ENCODE measurements at regions not wholly inside any gene's neighbourhood (a gene's known extent, or its start where the extent isn't known, plus 50 kb on each side); places are given as distances from the start of the nearest gene placed in this dataset.

DNA sequence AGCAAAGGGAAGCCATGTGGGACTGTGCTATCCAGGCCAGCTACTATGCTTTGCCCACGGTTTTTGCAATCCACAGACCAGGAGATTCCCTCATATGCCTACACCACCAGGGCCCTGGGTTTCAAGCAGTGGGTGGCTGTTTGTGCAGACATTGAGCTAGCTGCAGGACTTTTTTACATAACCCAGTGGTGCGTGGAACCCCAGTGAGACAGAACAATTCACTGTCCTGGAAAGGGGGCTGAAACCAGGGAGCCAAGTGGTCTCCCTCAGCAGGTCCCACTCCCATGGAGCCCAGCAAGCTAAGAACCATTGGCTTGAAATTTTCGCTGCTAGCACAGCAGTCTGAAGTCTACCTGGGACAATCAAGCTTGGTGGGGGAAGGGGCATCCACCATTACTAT lies 959.9 kb downstream of the FSTL5 start:
- H3K9me3 ChIP-seq (ENCODE audit: control insufficient read depth, low read length) = peaks cover 1% of the 10 kb centered on the region
- DNase-seq (no peak), ATAC-seq (ENCODE audit: low FRiP score) (no peak)
- H3K36me3 ChIP-seq (ENCODE audit: control insufficient read depth in 1 of 2, insufficient read depth in 2 of 2, low read length in 1 of 2) = no peaks in the 10 kb centered on the region
- no peaks in the 10 kb centered on the region for H3K27me3 ChIP-seq (ENCODE audit: control insufficient read depth in 1 of 2, insufficient read depth in 2 of 2, low read length in 1 of 2)
- 85 to 86% methylated on average over 3 of the region's 3 CpGs for WGBS, 2 donors
- H3K27ac ChIP-seq (ENCODE audit: low read depth in 1 of 2, low read length in 2 of 2) = no peak overlapping the region
- H3K4me3 ChIP-seq (ENCODE audit: low read length in 2 of 2) = no peak overlapping the region
- H3K4me1 ChIP-seq (ENCODE audit: control insufficient read depth in 1 of 2, insufficient read depth in 2 of 2, low read length in 2 of 2) = no peaks in the 10 kb centered on the region
- intact Hi-C loops (cut with DNase I) = no loop called here

DNA sequence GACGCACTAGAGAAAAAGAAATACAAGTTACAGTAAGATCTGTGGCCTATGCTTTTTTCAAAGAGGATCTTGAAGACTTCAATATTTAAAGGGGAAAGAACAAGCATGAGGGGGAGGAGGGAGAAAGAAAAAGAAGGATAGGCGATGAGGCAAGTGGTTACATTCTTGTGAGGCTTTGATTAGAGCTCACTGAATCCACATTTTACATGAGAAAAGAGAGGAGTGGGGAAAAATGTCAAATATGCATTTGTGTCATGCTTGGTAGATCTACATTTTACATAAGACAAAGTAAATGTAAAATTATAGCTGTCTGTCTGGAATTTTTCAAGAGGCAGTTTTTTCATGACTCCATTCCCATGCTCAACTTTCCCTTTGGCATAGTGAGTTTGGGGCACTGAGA lies 965.9 kb downstream of the FSTL5 start:
- DNase-seq = no peak
- H3K4me1 ChIP-seq (ENCODE audit: control insufficient read depth in 1 of 2, insufficient read depth in 2 of 2, low read length in 2 of 2) = no peaks in the 10 kb centered on the region
- H3K4me3 ChIP-seq (ENCODE audit: low read length in 2 of 2) = no peak overlapping the region
- no peaks in the 10 kb centered on the region for H3K27me3 ChIP-seq (ENCODE audit: control insufficient read depth in 1 of 2, insufficient read depth in 2 of 2, low read length in 1 of 2)
- no peak for ATAC-seq (ENCODE audit: low FRiP score)
- H3K9me3 ChIP-seq (ENCODE audit: control insufficient read depth, low read length) = no peaks in the 10 kb centered on the region
- no peaks in the 10 kb centered on the region for H3K36me3 ChIP-seq (ENCODE audit: control insufficient read depth in 1 of 2, insufficient read depth in 2 of 2, low read length in 1 of 2)
- H3K27ac ChIP-seq (ENCODE audit: low read depth in 1 of 2, low read length in 2 of 2) = no peak overlapping the region
- WGBS, 2 donors = 37 to 43% methylated on average over 2 of the region's 2 CpGs
- intact Hi-C loops (cut with DNase I) = no loop called here

DNA sequence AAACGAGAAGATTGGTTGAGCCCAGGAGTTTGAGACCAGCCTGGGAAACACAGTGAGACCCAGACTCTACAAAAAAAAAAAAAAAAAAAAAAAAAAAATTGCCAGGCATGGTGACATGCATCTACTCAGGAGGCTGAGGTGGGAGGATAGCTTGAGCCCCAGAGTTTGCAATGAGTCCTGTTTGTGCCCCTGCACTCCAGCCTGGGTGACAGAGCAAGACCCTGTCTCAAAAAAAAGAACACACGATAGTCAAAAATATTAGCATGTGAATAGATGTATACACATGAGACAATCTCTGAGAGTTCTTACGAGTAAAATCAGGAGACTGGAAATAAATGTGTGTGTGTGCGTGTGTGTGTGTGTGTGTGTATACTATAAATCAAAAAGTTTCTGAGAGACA lies 966.3 kb downstream of the FSTL5 start:
- Histone ChIP-seq H3K27me3 (ENCODE audit: control insufficient read depth in 1 of 2, insufficient read depth in 2 of 2, low read length in 1 of 2) (no peaks in the 10 kb centered on the region), H3K27ac (ENCODE audit: low read depth in 1 of 2, low read length in 2 of 2) (no peak overlapping the region), H3K4me3 (ENCODE audit: low read length in 2 of 2) (no peak overlapping the region), H3K9me3 (ENCODE audit: control insufficient read depth, low read length) (no peaks in the 10 kb centered on the region), H3K4me1 (ENCODE audit: control insufficient read depth in 1 of 2, insufficient read depth in 2 of 2, low read length in 2 of 2) (no peaks in the 10 kb centered on the region), H3K36me3 (ENCODE audit: control insufficient read depth in 1 of 2, insufficient read depth in 2 of 2, low read length in 1 of 2) (no peaks in the 10 kb centered on the region)
- no peak for DNase-seq
- ATAC-seq (ENCODE audit: low FRiP score) = no peak
- intact Hi-C loops (cut with DNase I) = no loop called here
- 50 to 65% methylated on average over 4 of the region's 4 CpGs for WGBS, 2 donors

DNA sequence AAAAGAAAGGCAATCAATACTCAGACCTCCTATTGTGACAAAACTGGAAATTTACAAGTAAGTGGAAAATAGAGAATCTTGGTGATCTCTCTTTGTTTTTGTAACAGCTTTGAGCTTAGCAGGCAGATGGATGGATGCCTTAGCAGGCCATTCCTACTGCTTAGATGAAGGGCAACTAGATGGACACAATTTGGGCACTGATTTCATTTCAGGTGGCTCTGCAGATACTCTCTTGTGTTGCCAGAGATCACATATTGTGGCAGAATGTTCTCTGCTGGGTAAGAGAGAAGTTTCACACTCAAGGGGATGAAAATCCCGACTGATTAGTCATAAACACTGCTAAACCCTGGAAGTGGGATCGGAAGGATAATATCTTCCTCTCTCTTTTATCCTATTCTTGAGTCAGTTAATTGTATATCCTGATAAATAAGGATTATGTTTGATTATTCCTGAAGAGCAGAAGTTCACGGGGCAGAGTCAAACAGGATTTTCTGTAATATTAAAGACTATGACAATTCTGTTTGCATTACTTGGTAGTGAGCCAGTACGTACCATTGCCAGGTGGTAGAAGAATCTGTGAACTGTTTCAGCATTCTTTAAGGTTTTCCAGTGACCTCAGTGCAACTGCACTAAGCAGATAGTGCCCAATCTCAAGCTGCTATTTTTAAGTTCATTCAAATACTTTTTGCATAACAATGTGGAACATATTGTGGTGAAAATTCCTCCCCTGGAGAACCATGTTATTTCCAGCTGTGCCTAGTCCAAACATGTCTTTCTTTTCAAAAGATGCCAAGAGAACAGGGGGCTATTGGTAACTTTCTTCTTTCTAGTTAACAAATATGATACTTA lies 974.3 kb downstream of the FSTL5 start:
- no peaks in the 10 kb centered on the region for H3K27me3 ChIP-seq (ENCODE audit: control insufficient read depth in 1 of 2, insufficient read depth in 2 of 2, low read length in 1 of 2)
- no peak overlapping the region for H3K27ac ChIP-seq (ENCODE audit: low read depth in 1 of 2, low read length in 2 of 2)
- no peaks in the 10 kb centered on the region for H3K36me3 ChIP-seq (ENCODE audit: control insufficient read depth in 1 of 2, insufficient read depth in 2 of 2, low read length in 1 of 2)
- H3K4me1 ChIP-seq (ENCODE audit: control insufficient read depth in 1 of 2, insufficient read depth in 2 of 2, low read length in 2 of 2) = no peaks in the 10 kb centered on the region
- ATAC-seq (ENCODE audit: low FRiP score) (no peak), DNase-seq (no peak)
- H3K9me3 ChIP-seq (ENCODE audit: control insufficient read depth, low read length) = no peaks in the 10 kb centered on the region
- H3K4me3 ChIP-seq (ENCODE audit: low read length in 2 of 2) = no peak overlapping the region
- 41 to 43% methylated on average over 4 of the region's 4 CpGs for WGBS, 2 donors
- intact Hi-C loops (cut with DNase I) = no loop called here

DNA sequence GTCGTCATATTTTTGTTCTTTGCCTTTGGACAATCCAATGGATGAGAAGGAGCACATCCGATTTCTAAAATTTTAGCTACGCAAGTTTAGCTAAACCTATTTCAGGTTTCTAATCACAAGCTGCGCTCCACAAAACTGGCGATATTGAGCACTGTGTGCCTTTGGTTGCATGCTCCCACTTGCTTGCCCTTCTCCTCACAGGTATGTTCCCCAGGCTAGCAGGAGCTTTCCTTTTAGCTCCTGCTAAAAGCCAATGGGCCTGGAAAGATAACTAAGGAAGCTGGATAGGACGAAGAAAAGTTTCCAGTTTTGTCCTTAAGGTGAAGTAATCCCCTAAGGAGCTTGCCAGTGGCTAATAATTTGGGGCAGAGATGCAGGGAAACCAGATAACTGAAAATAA lies 975.2 kb downstream of the FSTL5 start:
- intact Hi-C loops (cut with DNase I) = no loop called here
- Histone ChIP-seq H3K4me3 (ENCODE audit: low read length in 2 of 2) (no peak overlapping the region), H3K4me1 (ENCODE audit: control insufficient read depth in 1 of 2, insufficient read depth in 2 of 2, low read length in 2 of 2) (no peaks in the 10 kb centered on the region), H3K36me3 (ENCODE audit: control insufficient read depth in 1 of 2, insufficient read depth in 2 of 2, low read length in 1 of 2) (no peaks in the 10 kb centered on the region), H3K27ac (ENCODE audit: low read depth in 1 of 2, low read length in 2 of 2) (no peak overlapping the region), H3K9me3 (ENCODE audit: control insufficient read depth, low read length) (no peaks in the 10 kb centered on the region), H3K27me3 (ENCODE audit: control insufficient read depth in 1 of 2, insufficient read depth in 2 of 2, low read length in 1 of 2) (no peaks in the 10 kb centered on the region)
- DNase-seq (no peak), ATAC-seq (ENCODE audit: low FRiP score) (no peak)
- WGBS, 2 donors = 87 to 90% methylated on average over 6 of the region's 6 CpGs

DNA sequence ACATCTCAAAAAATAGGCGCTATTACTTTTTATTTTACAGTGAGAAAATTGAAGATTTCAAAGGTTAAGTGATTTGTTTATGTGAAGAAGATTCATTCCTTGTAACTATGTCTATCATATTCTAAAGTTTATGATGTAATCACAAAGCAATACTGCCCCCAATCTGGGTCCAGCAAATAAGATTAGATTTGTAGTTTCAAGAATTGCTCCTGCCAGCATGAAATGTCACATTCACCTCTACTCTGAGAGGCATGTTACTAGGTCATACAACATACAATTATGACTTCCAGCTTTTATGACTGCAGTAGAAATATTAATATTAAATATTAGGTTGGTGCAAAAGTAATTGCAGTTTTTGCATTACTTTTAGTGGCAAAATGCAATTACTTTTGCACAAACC lies 976.2 kb downstream of the FSTL5 start:
- no peaks in the 10 kb centered on the region for H3K27me3 ChIP-seq (ENCODE audit: control insufficient read depth in 1 of 2, insufficient read depth in 2 of 2, low read length in 1 of 2)
- no peak for ATAC-seq (ENCODE audit: low FRiP score)
- intact Hi-C loops (cut with DNase I) = no loop called here
- no peak overlapping the region for H3K27ac ChIP-seq (ENCODE audit: low read depth in 1 of 2, low read length in 2 of 2)
- no peaks in the 10 kb centered on the region for H3K36me3 ChIP-seq (ENCODE audit: control insufficient read depth in 1 of 2, insufficient read depth in 2 of 2, low read length in 1 of 2)
- H3K9me3 ChIP-seq (ENCODE audit: control insufficient read depth, low read length) = no peaks in the 10 kb centered on the region
- no peaks in the 10 kb centered on the region for H3K4me1 ChIP-seq (ENCODE audit: control insufficient read depth in 1 of 2, insufficient read depth in 2 of 2, low read length in 2 of 2)
- WGBS, 2 donors = 91 to 95% methylated on average over 1 of the region's 1 CpG
- DNase-seq = no peak
- H3K4me3 ChIP-seq (ENCODE audit: low read length in 2 of 2) = no peak overlapping the region

DNA sequence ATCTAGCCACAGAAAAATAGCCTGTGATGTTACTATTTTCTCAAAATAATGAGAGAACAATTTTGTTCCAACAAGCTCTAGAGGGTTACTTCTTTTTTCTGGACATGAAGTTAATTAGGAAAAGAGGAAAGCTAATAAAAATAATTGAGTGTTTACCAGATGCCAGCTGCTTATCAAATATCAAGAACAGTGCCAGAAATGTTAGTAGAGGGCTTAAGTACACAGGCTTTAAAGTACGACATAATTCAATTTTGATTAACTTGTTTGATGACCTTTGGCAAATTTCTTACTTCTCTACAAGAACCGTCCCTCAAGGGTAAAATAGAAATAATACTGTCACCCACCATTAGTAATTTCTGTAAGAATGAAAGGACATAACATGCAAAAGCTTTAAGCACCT lies 977.0 kb downstream of the FSTL5 start:
- DNase-seq (no peak), ATAC-seq (ENCODE audit: low FRiP score) (no peak)
- Histone ChIP-seq H3K27me3 (ENCODE audit: control insufficient read depth in 1 of 2, insufficient read depth in 2 of 2, low read length in 1 of 2) (no peaks in the 10 kb centered on the region), H3K9me3 (ENCODE audit: control insufficient read depth, low read length) (no peaks in the 10 kb centered on the region), H3K36me3 (ENCODE audit: control insufficient read depth in 1 of 2, insufficient read depth in 2 of 2, low read length in 1 of 2) (no peaks in the 10 kb centered on the region), H3K4me1 (ENCODE audit: control insufficient read depth in 1 of 2, insufficient read depth in 2 of 2, low read length in 2 of 2) (no peaks in the 10 kb centered on the region), H3K27ac (ENCODE audit: low read depth in 1 of 2, low read length in 2 of 2) (no peak overlapping the region), H3K4me3 (ENCODE audit: low read length in 2 of 2) (no peak overlapping the region)
- intact Hi-C loops (cut with DNase I) = no loop called here
- 25 to 31% methylated on average over 2 of the region's 2 CpGs for WGBS, 2 donors

DNA sequence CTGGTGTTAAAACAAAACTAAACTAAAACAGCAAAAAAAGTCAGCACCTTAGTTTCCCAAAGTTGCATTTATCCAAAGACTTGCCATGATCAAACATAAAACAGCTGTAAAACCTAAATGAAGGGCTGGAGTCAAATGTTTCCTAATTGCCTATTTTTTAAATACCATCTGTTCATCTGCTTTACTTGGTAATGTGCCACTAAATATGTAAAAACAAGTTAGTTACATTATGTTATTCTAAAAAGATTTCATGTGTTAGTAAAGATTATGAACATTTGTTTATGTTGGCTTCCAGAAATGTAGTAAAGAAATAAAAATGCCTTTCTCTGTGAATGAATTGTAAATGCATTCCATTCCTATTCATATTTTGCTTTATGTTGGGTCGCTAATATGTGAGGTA lies 977.8 kb downstream of the FSTL5 start:
- ATAC-seq (ENCODE audit: low FRiP score) = no peak
- H3K4me1 ChIP-seq (ENCODE audit: control insufficient read depth in 1 of 2, insufficient read depth in 2 of 2, low read length in 2 of 2) = no peaks in the 10 kb centered on the region
- 8 to 9% methylated on average over 1 of the region's 1 CpG for WGBS, 2 donors

DNA sequence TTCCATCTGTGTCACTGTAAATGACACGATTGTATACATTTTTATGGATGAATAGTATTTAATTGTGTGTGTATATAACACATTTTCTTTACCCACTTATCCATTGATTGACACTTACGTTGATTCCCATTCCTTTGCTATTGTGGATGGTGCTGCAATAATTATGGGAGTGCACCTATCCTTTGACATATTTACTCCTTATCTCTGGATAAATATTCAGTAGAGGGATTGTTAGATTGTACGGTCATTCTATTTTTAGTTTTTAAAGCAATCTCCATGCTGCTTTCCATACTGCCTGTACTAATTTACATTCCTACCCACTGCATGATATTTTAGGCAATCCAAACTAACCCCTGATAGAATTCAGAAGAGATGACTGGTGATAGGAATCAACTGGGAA lies 980.1 kb downstream of the FSTL5 start:
- 57 to 59% methylated on average over 3 of the region's 3 CpGs for WGBS, 2 donors

More for the DNA sequence above, 977.8 kb downstream of the FSTL5 start:
- no peak overlapping the region for H3K27ac ChIP-seq (ENCODE audit: low read depth in 1 of 2, low read length in 2 of 2)
- DNase-seq = no peak
- no peaks in the 10 kb centered on the region for H3K27me3 ChIP-seq (ENCODE audit: control insufficient read depth in 1 of 2, insufficient read depth in 2 of 2, low read length in 1 of 2)
- no peaks in the 10 kb centered on the region for H3K9me3 ChIP-seq (ENCODE audit: control insufficient read depth, low read length)
- H3K36me3 ChIP-seq (ENCODE audit: control insufficient read depth in 1 of 2, insufficient read depth in 2 of 2, low read length in 1 of 2) = no peaks in the 10 kb centered on the region
- intact Hi-C loops (cut with DNase I) = no loop called here
- no peak overlapping the region for H3K4me3 ChIP-seq (ENCODE audit: low read length in 2 of 2)

More for the DNA sequence above, 980.1 kb downstream of the FSTL5 start:
- ATAC-seq (ENCODE audit: low FRiP score) (no peak), DNase-seq (no peak)
- Histone ChIP-seq H3K4me1 (ENCODE audit: control insufficient read depth in 1 of 2, insufficient read depth in 2 of 2, low read length in 2 of 2) (no peaks in the 10 kb centered on the region), H3K9me3 (ENCODE audit: control insufficient read depth, low read length) (no peaks in the 10 kb centered on the region), H3K27me3 (ENCODE audit: control insufficient read depth in 1 of 2, insufficient read depth in 2 of 2, low read length in 1 of 2) (no peaks in the 10 kb centered on the region), H3K36me3 (ENCODE audit: control insufficient read depth in 1 of 2, insufficient read depth in 2 of 2, low read length in 1 of 2) (no peaks in the 10 kb centered on the region), H3K4me3 (ENCODE audit: low read length in 2 of 2) (no peak overlapping the region), H3K27ac (ENCODE audit: low read depth in 1 of 2, low read length in 2 of 2) (no peak overlapping the region)
- intact Hi-C loops (cut with DNase I) = no loop called here

Data from aorta (tissue), 5 donors.